Adrenal gland (tissue), 5 donors: ENCODE measurements at regions not wholly inside any gene's neighbourhood (a gene's known extent, or its start where the extent isn't known, plus 50 kb on each side); places are given as distances from the start of the nearest gene placed in this dataset.

Experiments
- POLR2A ChIP-seq, 2 donors: fragments of 450-650 bp; IDR thresholded peaks; one replicate each; pipeline ENCODE4 v1.6.1; 2017; ENCODE audit warnings: antibody characterized with exemption in 2 of 2, mild to moderate bottlenecking in 2 of 2, moderate library complexity in 1 of 2
- TF ChIP-seq, protein P1 (sequence below), 6 experiments: fragments of 450-650 bp in 4 of 6; fragments of 200-600 bp in 2 of 6; sonication (generic) in 1 of 6; IDR thresholded peaks; 1 replicate in 5 of 6; 2 replicates in 1 of 6; pipeline versions ENCODE4 v1.5.1 to v1.8.0; 2016 to 2021; ENCODE audit warnings: antibody characterized with exemption in 6 of 6, mild to moderate bottlenecking in 2 of 6, moderate library complexity in 1 of 6
- donor health status: DM: no; HTN: no; CAD: no.

DNA sequence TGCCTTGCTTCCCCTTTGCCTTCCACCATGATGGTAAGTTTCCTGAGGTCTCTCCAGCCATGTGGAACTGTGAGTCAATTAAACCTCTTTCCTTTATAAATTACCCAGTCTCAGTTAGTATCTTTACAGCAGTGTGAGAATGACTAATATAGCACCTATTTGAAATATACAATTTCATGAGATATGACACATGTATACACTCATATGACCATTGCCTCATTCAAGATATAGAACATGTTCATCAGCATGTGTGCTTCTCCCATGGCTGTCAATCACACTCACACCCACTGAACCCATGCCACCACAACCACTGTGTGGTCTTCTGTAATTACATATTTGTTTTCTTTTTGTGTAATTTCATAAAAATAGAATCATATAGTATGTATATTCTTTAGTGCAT, 599.5 kb upstream of the EPHA6 start:
- TF ChIP-seq, protein P1, sequence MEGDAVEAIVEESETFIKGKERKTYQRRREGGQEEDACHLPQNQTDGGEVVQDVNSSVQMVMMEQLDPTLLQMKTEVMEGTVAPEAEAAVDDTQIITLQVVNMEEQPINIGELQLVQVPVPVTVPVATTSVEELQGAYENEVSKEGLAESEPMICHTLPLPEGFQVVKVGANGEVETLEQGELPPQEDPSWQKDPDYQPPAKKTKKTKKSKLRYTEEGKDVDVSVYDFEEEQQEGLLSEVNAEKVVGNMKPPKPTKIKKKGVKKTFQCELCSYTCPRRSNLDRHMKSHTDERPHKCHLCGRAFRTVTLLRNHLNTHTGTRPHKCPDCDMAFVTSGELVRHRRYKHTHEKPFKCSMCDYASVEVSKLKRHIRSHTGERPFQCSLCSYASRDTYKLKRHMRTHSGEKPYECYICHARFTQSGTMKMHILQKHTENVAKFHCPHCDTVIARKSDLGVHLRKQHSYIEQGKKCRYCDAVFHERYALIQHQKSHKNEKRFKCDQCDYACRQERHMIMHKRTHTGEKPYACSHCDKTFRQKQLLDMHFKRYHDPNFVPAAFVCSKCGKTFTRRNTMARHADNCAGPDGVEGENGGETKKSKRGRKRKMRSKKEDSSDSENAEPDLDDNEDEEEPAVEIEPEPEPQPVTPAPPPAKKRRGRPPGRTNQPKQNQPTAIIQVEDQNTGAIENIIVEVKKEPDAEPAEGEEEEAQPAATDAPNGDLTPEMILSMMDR (IDR thresholded peaks at IDR 0.05) = no peak
- no peak for TF ChIP-seq POLR2A (IDR thresholded peaks at IDR 0.05)
